Skeletal muscle tissue (tissue), 3 donors: ENCODE measurements at regions not wholly inside any gene's neighbourhood (a gene's known extent, or its start where the extent isn't known, plus 50 kb on each side); places are given as distances from the start of the nearest gene placed in this dataset.

Experiments
- H3K27ac ChIP-seq: one replicate; pipeline ENCODE4 v1.7.0; 2013; ENCODE audit warnings: mild to moderate bottlenecking, low read depth, low read length, inconsistent platforms
- H3K27me3 ChIP-seq, 3 donors: one replicate each; pipeline ENCODE4 v1.7.0; 2013; ENCODE audit warnings: low read length in 3 of 3; ENCODE audit not compliant: control insufficient read depth in 3 of 3, insufficient read depth in 3 of 3
- H3K36me3 ChIP-seq, 3 donors: one replicate each; pipeline ENCODE4 v1.7.0; 2013; ENCODE audit warnings: low read length in 3 of 3; ENCODE audit not compliant: control insufficient read depth in 3 of 3, insufficient read depth in 3 of 3
- H3K4me1 ChIP-seq, 3 donors: one replicate each; pipeline ENCODE4 v1.7.0; 2013; ENCODE audit warnings: low read length in 3 of 3, mild to moderate bottlenecking in 3 of 3; ENCODE audit not compliant: control insufficient read depth in 3 of 3, insufficient read depth in 3 of 3
- H3K4me3 ChIP-seq, 3 donors: one replicate each; pipeline ENCODE4 v1.7.0; 2013; ENCODE audit warnings: low read length in 3 of 3
- H3K9ac ChIP-seq, 3 donors: one replicate each; pipeline ENCODE4 v1.7.0; 2013; ENCODE audit warnings: low read length in 3 of 3, mild to moderate bottlenecking in 3 of 3, moderate library complexity in 2 of 3, low read depth in 1 of 3
- H3K9me3 ChIP-seq, 3 donors: one replicate each; pipeline ENCODE4 v1.7.0; 2013; ENCODE audit warnings: low read length in 3 of 3; ENCODE audit not compliant: control insufficient read depth in 3 of 3
- donor health status: Osteomylitis.

- no peaks in the 10 kb centered on the region for H3K9me3 ChIP-seq
- H3K27me3 ChIP-seq = no peaks in the 10 kb centered on the region
- H3K27ac ChIP-seq = no peak overlapping the region
- H3K4me3 ChIP-seq = no peak overlapping the region
- H3K9ac ChIP-seq = no peak overlapping the region
- peaks cover 0 to 3% (median 0%) of the 10 kb centered on the region in 3 donors for H3K4me1 ChIP-seq
- no peaks in the 10 kb centered on the region for H3K36me3 ChIP-seq
These were observed 387.8 kb downstream of the IRS1 start for GRCh38 chr2:226411727-226412360.

- Histone ChIP-seq H3K9me3 (no peaks in the 10 kb centered on the region), H3K4me3 (no peak overlapping the region), H3K4me1 (peaks cover 0 to 3% (median 0%) of the 10 kb centered on the region in 3 donors), H3K36me3 (no peaks in the 10 kb centered on the region), H3K27me3 (no peaks in the 10 kb centered on the region), H3K9ac (no peak overlapping the region), H3K27ac (no peak overlapping the region)
These were observed 388.4 kb downstream of the IRS1 start for GRCh38 chr2:226411205-226411604.

- H3K4me3 ChIP-seq = no peak overlapping the region
- H3K9ac ChIP-seq = no peak overlapping the region
- no peaks in the 10 kb centered on the region for H3K27me3 ChIP-seq
- no peaks in the 10 kb centered on the region for H3K36me3 ChIP-seq
- H3K4me1 ChIP-seq = peaks cover 0 to 3% (median 0%) of the 10 kb centered on the region in 3 donors
- H3K27ac ChIP-seq = no peak overlapping the region
- no peaks in the 10 kb centered on the region for H3K9me3 ChIP-seq
These were observed 389.3 kb downstream of the IRS1 start for GRCh38 chr2:226410247-226410835.

GRCh38 chr2:226409134-226409533 is 390.5 kb downstream of the IRS1 start:
- no peaks in the 10 kb centered on the region for H3K36me3 ChIP-seq
- H3K9me3 ChIP-seq = no peaks in the 10 kb centered on the region
- H3K4me3 ChIP-seq = no peak overlapping the region
- no peaks in the 10 kb centered on the region for H3K27me3 ChIP-seq
- no peak overlapping the region for H3K9ac ChIP-seq
- H3K27ac ChIP-seq = no peak overlapping the region
- no peaks in the 10 kb centered on the region for H3K4me1 ChIP-seq

GRCh38 chr2:226408141-226408540 is 391.5 kb downstream of the IRS1 start:
- H3K36me3 ChIP-seq = no peaks in the 10 kb centered on the region
- H3K4me1 ChIP-seq = no peaks in the 10 kb centered on the region
- H3K9me3 ChIP-seq = no peaks in the 10 kb centered on the region
- no peak overlapping the region for H3K4me3 ChIP-seq
- no peaks in the 10 kb centered on the region for H3K27me3 ChIP-seq
- no peak overlapping the region for H3K9ac ChIP-seq
- H3K27ac ChIP-seq = no peak overlapping the region

- no peaks in the 10 kb centered on the region for H3K9me3 ChIP-seq
- no peak overlapping the region for H3K9ac ChIP-seq
- H3K36me3 ChIP-seq = no peaks in the 10 kb centered on the region
- H3K27me3 ChIP-seq = no peaks in the 10 kb centered on the region
- H3K27ac ChIP-seq = no peak overlapping the region
- no peaks in the 10 kb centered on the region for H3K4me1 ChIP-seq
- no peak overlapping the region for H3K4me3 ChIP-seq
These were observed 392.5 kb downstream of the IRS1 start for GRCh38 chr2:226407135-226407534.

- H3K4me3 ChIP-seq = no peak overlapping the region
- no peaks in the 10 kb centered on the region for H3K27me3 ChIP-seq
- no peaks in the 10 kb centered on the region for H3K9me3 ChIP-seq
- no peaks in the 10 kb centered on the region for H3K36me3 ChIP-seq
- H3K4me1 ChIP-seq = no peaks in the 10 kb centered on the region
- no peak overlapping the region for H3K27ac ChIP-seq
- no peak overlapping the region for H3K9ac ChIP-seq
These were observed 394.2 kb downstream of the IRS1 start for GRCh38 chr2:226405465-226405864.

GRCh38 chr2:226403369-226403768 is 396.3 kb downstream of the IRS1 start:
- Histone ChIP-seq H3K4me3 (no peak overlapping the region), H3K27me3 (no peaks in the 10 kb centered on the region), H3K9me3 (no peaks in the 10 kb centered on the region), H3K27ac (no peak overlapping the region), H3K4me1 (no peaks in the 10 kb centered on the region), H3K36me3 (no peaks in the 10 kb centered on the region), H3K9ac (no peak overlapping the region)

GRCh38 chr2:226399006-226399405 is 400.6 kb downstream of the IRS1 start:
- H3K27ac ChIP-seq = no peak overlapping the region
- no peaks in the 10 kb centered on the region for H3K27me3 ChIP-seq
- no peak overlapping the region for H3K9ac ChIP-seq
- no peak overlapping the region for H3K4me3 ChIP-seq
- no peaks in the 10 kb centered on the region for H3K4me1 ChIP-seq
- no peaks in the 10 kb centered on the region for H3K36me3 ChIP-seq
- no peaks in the 10 kb centered on the region for H3K9me3 ChIP-seq

GRCh38 chr2:226398580-226398979 is 401.0 kb downstream of the IRS1 start:
- Histone ChIP-seq H3K9ac (no peak overlapping the region), H3K27me3 (no peaks in the 10 kb centered on the region), H3K27ac (no peak overlapping the region), H3K4me3 (no peak overlapping the region), H3K4me1 (no peaks in the 10 kb centered on the region), H3K36me3 (no peaks in the 10 kb centered on the region), H3K9me3 (no peaks in the 10 kb centered on the region)
